Neural crest cell (in vitro differentiated cells): ENCODE measurements at regions not wholly inside any gene's neighbourhood (a gene's known extent, or its start where the extent isn't known, plus 50 kb on each side); places are given as distances from the start of the nearest gene placed in this dataset.

Source experiments
- DNase-seq: peaks from one replicate; pipeline ENCODE4 v3.0.0; 2021; ENCODE audit warnings: low read depth, mixed read lengths, low spot score
- H3K27ac Mint-ChIP-seq: one replicate; pipeline ENCODE4 v1.8.0; 2021; ENCODE audit warnings: mild to moderate bottlenecking, mixed read lengths; ENCODE audit not compliant: unreplicated experiment
- H3K27me3 Mint-ChIP-seq: 2 replicates; pipeline ENCODE4 v1.8.0; 2021; ENCODE audit warnings: low read depth, mild to moderate bottlenecking, mixed read lengths
- H3K36me3 Mint-ChIP-seq: 2 replicates; pipeline ENCODE4 v1.8.0; 2021; ENCODE audit warnings: low read depth, mild to moderate bottlenecking, mixed read lengths
- H3K4me1 Mint-ChIP-seq: 2 replicates; pipeline ENCODE4 v1.8.0; 2021; ENCODE audit warnings: mixed read lengths
- H3K4me3 Mint-ChIP-seq: one replicate; pipeline ENCODE4 v1.8.0; 2021; ENCODE audit warnings: mild to moderate bottlenecking, mixed read lengths
- H3K9me3 Mint-ChIP-seq: 2 replicates; pipeline ENCODE4 v1.8.0; 2021; ENCODE audit warnings: mixed read lengths
- CTCF ChIP-seq: fragments of 200-600 bp; sonication (generic); conservative IDR thresholded peaks from 2 replicates; pipeline ENCODE4 v1.5.0; 2021; ENCODE audit warnings: antibody characterized with exemption, mild to moderate bottlenecking

GRCh38 chr7:16169537-16169936 lies 251.8 kb downstream of the CRPPA start:
- H3K27ac Mint-ChIP-seq = no peak overlapping the region
- peaks cover 6% of the 10 kb centered on the region for H3K36me3 Mint-ChIP-seq
- no peaks in the 10 kb centered on the region for H3K4me1 Mint-ChIP-seq
- H3K9me3 Mint-ChIP-seq = peaks cover 8% of the 10 kb centered on the region
- H3K27me3 Mint-ChIP-seq = no peaks in the 10 kb centered on the region
- no peak for DNase-seq
- H3K4me3 Mint-ChIP-seq = no peak overlapping the region
- no peak for TF ChIP-seq CTCF

GRCh38 chr7:16167526-16167925 lies 253.8 kb downstream of the CRPPA start:
- Mint-ChIP-seq H3K4me3 (no peak overlapping the region), H3K27ac (no peak overlapping the region), H3K27me3 (no peaks in the 10 kb centered on the region), H3K4me1 (no peaks in the 10 kb centered on the region), H3K36me3 (peaks cover 8% of the 10 kb centered on the region), H3K9me3 (peaks cover 9% of the 10 kb centered on the region)
- TF ChIP-seq CTCF = no peak
- DNase-seq = no peak

GRCh38 chr7:16144361-16144760 lies 277.0 kb downstream of the CRPPA start:
- no peak overlapping the region for H3K27ac Mint-ChIP-seq
- no peaks in the 10 kb centered on the region for H3K27me3 Mint-ChIP-seq
- no peak for DNase-seq
- peaks cover 10% of the 10 kb centered on the region for H3K36me3 Mint-ChIP-seq
- peaks cover 6% of the 10 kb centered on the region for H3K4me1 Mint-ChIP-seq
- H3K9me3 Mint-ChIP-seq = peaks cover 14% of the 10 kb centered on the region
- no peak overlapping the region for H3K4me3 Mint-ChIP-seq
- TF ChIP-seq CTCF = no peak

- no peak overlapping the region for H3K27ac Mint-ChIP-seq
- no peak for DNase-seq
- TF ChIP-seq CTCF = no peak
- no peaks in the 10 kb centered on the region for H3K9me3 Mint-ChIP-seq
- H3K4me3 Mint-ChIP-seq = no peak overlapping the region
- no peaks in the 10 kb centered on the region for H3K27me3 Mint-ChIP-seq
- H3K4me1 Mint-ChIP-seq = peaks cover 6% of the 10 kb centered on the region
- H3K36me3 Mint-ChIP-seq = no peaks in the 10 kb centered on the region
Observed at GRCh38 chr7:16137944-16138343, 283.4 kb downstream of the CRPPA start.

GRCh38 chr7:16136896-16137295 lies 284.4 kb downstream of the CRPPA start:
- no peak overlapping the region for H3K4me3 Mint-ChIP-seq
- H3K36me3 Mint-ChIP-seq = no peaks in the 10 kb centered on the region
- no peak overlapping the region for H3K27ac Mint-ChIP-seq
- DNase-seq = no peak
- no peak for TF ChIP-seq CTCF
- peaks cover 6% of the 10 kb centered on the region for H3K4me1 Mint-ChIP-seq
- no peaks in the 10 kb centered on the region for H3K27me3 Mint-ChIP-seq
- H3K9me3 Mint-ChIP-seq = no peaks in the 10 kb centered on the region

- H3K4me1 Mint-ChIP-seq = peaks cover 2% of the 10 kb centered on the region
- TF ChIP-seq CTCF = no peak
- no peaks in the 10 kb centered on the region for H3K27me3 Mint-ChIP-seq
- no peak for DNase-seq
- no peaks in the 10 kb centered on the region for H3K36me3 Mint-ChIP-seq
- H3K4me3 Mint-ChIP-seq = no peak overlapping the region
- H3K9me3 Mint-ChIP-seq = no peaks in the 10 kb centered on the region
- no peak overlapping the region for H3K27ac Mint-ChIP-seq
Observed at GRCh38 chr7:16135658-16136057, 285.7 kb downstream of the CRPPA start.
